H7 (cell line): ENCODE measurements at regions not wholly inside any gene's neighbourhood (a gene's known extent, or its start where the extent isn't known, plus 50 kb on each side); places are given as distances from the start of the nearest gene placed in this dataset.
A peak's percentile ranks its signal among the peaks of the same experiment; 100 is the strongest.

Experiments used
- DNase-seq: peaks from one replicate; pipeline ENCODE4 v3.0.0; 2012
- H3K27me3 ChIP-seq: 2 replicates; pipeline ENCODE4 v1.6.0; 2011; ENCODE audit warnings: mild to moderate bottlenecking, low read length; ENCODE audit not compliant: control insufficient read depth, insufficient read depth
- H3K36me3 ChIP-seq: replicated peaks from 2 replicates; pipeline ENCODE4 v1.5.1; 2011; ENCODE audit warnings: low read length; ENCODE audit not compliant: control insufficient read depth, insufficient read depth
- H3K4me3 ChIP-seq: 2 replicates; pipeline ENCODE4 v1.5.1; 2011; ENCODE audit warnings: low read depth, mild to moderate bottlenecking, control low read depth, low read length, moderate library complexity; ENCODE audit not compliant: insufficient read depth

GRCh38 chr1:209431813-209432442 is 151.6 kb upstream of the CAMK1G start:
- no peak for DNase-seq
- Histone ChIP-seq H3K36me3 (peaks cover 14% of the 10 kb centered on the region), H3K27me3 (no peaks in the 10 kb centered on the region), H3K4me3 (no peak overlapping the region; the same call in 1 of the 2 replicates)

GRCh38 chr1:209432443-209432825 is 151.1 kb upstream of the CAMK1G start:
- DNase-seq: no peak
- no peaks in the 10 kb centered on the region for H3K27me3 ChIP-seq
- peaks cover 14% of the 10 kb centered on the region for H3K36me3 ChIP-seq
- H3K4me3 ChIP-seq: no peak overlapping the region

- no peak for DNase-seq
- H3K4me3 ChIP-seq: no peak overlapping the region
These were observed 149.9 kb upstream of the CAMK1G start for GRCh38 chr1:209433649-209434031.

GRCh38 chr1:209434066-209434465 is 149.4 kb upstream of the CAMK1G start:
- no peaks in the 10 kb centered on the region for H3K27me3 ChIP-seq
- no peak overlapping the region for H3K4me3 ChIP-seq
- H3K36me3 ChIP-seq: peaks cover 14% of the 10 kb centered on the region
- no peak for DNase-seq

More at GRCh38 chr1:209433649-209434031, 149.9 kb upstream of the CAMK1G start:
- H3K27me3 ChIP-seq: no peaks in the 10 kb centered on the region
- peaks cover 14% of the 10 kb centered on the region for H3K36me3 ChIP-seq

- H3K27me3 ChIP-seq: no peaks in the 10 kb centered on the region
- H3K4me3 ChIP-seq: no peak overlapping the region
- DNase-seq: no peak
- H3K36me3 ChIP-seq: peaks cover 14% of the 10 kb centered on the region
These were observed 148.8 kb upstream of the CAMK1G start for GRCh38 chr1:209434631-209435217.

GRCh38 chr1:209435654-209436566 is 147.6 kb upstream of the CAMK1G start:
- Histone ChIP-seq H3K36me3 (peaks cover 10% of the 10 kb centered on the region), H3K27me3 (no peaks in the 10 kb centered on the region), H3K4me3 (no peak overlapping the region)
- DNase-seq: peak; percentile 77

- no peaks in the 10 kb centered on the region for H3K36me3 ChIP-seq
- no peak overlapping the region for H3K4me3 ChIP-seq
- no peak for DNase-seq
- H3K27me3 ChIP-seq: no peaks in the 10 kb centered on the region
These were observed 143.7 kb upstream of the CAMK1G start for GRCh38 chr1:209439828-209440227.

GRCh38 chr1:209443361-209443931 is 140.1 kb upstream of the CAMK1G start:
- H3K27me3 ChIP-seq: no peaks in the 10 kb centered on the region
- no peaks in the 10 kb centered on the region for H3K36me3 ChIP-seq
- no peak overlapping the region for H3K4me3 ChIP-seq
- DNase-seq: no peak

GRCh38 chr1:209443975-209444651 is 139.4 kb upstream of the CAMK1G start:
- DNase-seq: no peak
- Histone ChIP-seq H3K4me3 (no peak overlapping the region), H3K36me3 (no peaks in the 10 kb centered on the region)

GRCh38 chr1:209444961-209445360 is 138.6 kb upstream of the CAMK1G start:
- no peaks in the 10 kb centered on the region for H3K27me3 ChIP-seq
- H3K4me3 ChIP-seq: no peak overlapping the region
- no peaks in the 10 kb centered on the region for H3K36me3 ChIP-seq
- DNase-seq: no peak

More at GRCh38 chr1:209443975-209444651, 139.4 kb upstream of the CAMK1G start:
- H3K27me3 ChIP-seq: no peaks in the 10 kb centered on the region

- no peaks in the 10 kb centered on the region for H3K27me3 ChIP-seq
- H3K4me3 ChIP-seq: no peak overlapping the region
- DNase-seq: no peak
- H3K36me3 ChIP-seq: no peaks in the 10 kb centered on the region
These were observed 137.9 kb upstream of the CAMK1G start for GRCh38 chr1:209445576-209445975.

- Histone ChIP-seq H3K4me3 (no peak overlapping the region), H3K36me3 (no peaks in the 10 kb centered on the region), H3K27me3 (no peaks in the 10 kb centered on the region)
- no peak for DNase-seq
These were observed 137.2 kb upstream of the CAMK1G start for GRCh38 chr1:209446356-209446755.

- Histone ChIP-seq H3K27me3 (no peaks in the 10 kb centered on the region), H3K4me3 (no peak overlapping the region; the same call in 1 of the 2 replicates), H3K36me3 (no peaks in the 10 kb centered on the region)
- DNase-seq: no peak
These were observed 129.0 kb upstream of the CAMK1G start for GRCh38 chr1:209454340-209454994.

- DNase-seq: no peak
- H3K27me3 ChIP-seq: no peaks in the 10 kb centered on the region
- no peak overlapping the region for H3K4me3 ChIP-seq
- no peaks in the 10 kb centered on the region for H3K36me3 ChIP-seq
These were observed 128.4 kb upstream of the CAMK1G start for GRCh38 chr1:209455145-209455544.
